HK-2 (cell line): ENCODE measurements at regions not wholly inside any gene's neighbourhood (a gene's known extent, or its start where the extent isn't known, plus 50 kb on each side); places are given as distances from the start of the nearest gene placed in this dataset.

Experiments used
- DNase-seq: peaks from one replicate; pipeline ENCODE4 v3.0.0-alpha.2; 2018; ENCODE audit not compliant: unreplicated experiment

GRCh38 chr20:40161391-40161790 is 527.6 kb downstream of the MAFB start:
- DNase-seq, result no peak

- peak; percentile 57 for DNase-seq
These were observed 528.9 kb downstream of the MAFB start for GRCh38 chr20:40160097-40160550.

- DNase-seq, result no peak
These were observed 529.8 kb downstream of the MAFB start for GRCh38 chr20:40159276-40159675.

GRCh38 chr20:40156600-40157317 is 532.3 kb downstream of the MAFB start:
- DNase-seq, result no peak

- no peak for DNase-seq
These were observed 534.5 kb downstream of the MAFB start for GRCh38 chr20:40154514-40154913.

- no peak for DNase-seq
These were observed 540.1 kb downstream of the MAFB start for GRCh38 chr20:40148886-40149285.

GRCh38 chr20:40146071-40146470 is 543.0 kb downstream of the MAFB start:
- DNase-seq, result no peak

- DNase-seq, result no peak
These were observed 544.5 kb downstream of the MAFB start for GRCh38 chr20:40144581-40144980.

GRCh38 chr20:40134176-40134575 is 554.9 kb downstream of the MAFB start:
- DNase-seq, result no peak

- DNase-seq, result no peak
These were observed 568.2 kb downstream of the MAFB start for GRCh38 chr20:40120827-40121226.

GRCh38 chr20:40111282-40111681 is 577.8 kb downstream of the MAFB start:
- no peak for DNase-seq

GRCh38 chr20:40110311-40110831 is 578.7 kb downstream of the MAFB start:
- no peak for DNase-seq

- no peak for DNase-seq
These were observed 579.9 kb downstream of the MAFB start for GRCh38 chr20:40109136-40109535.

- no peak for DNase-seq
These were observed 580.7 kb downstream of the MAFB start for GRCh38 chr20:40108321-40108720.

GRCh38 chr20:40104959-40105358 is 584.1 kb downstream of the MAFB start:
- no peak for DNase-seq

GRCh38 chr20:40103420-40103819 is 585.6 kb downstream of the MAFB start:
- DNase-seq, result no peak

GRCh38 chr20:40101560-40101959 is 587.5 kb downstream of the MAFB start:
- DNase-seq, result no peak

- DNase-seq, result no peak
These were observed 588.8 kb downstream of the MAFB start for GRCh38 chr20:40100261-40100660.

- DNase-seq, result no peak
These were observed 598.8 kb downstream of the MAFB start for GRCh38 chr20:40090236-40090635.

GRCh38 chr20:40087496-40087895 is 601.5 kb downstream of the MAFB start:
- DNase-seq, result no peak

- no peak for DNase-seq
These were observed 603.5 kb downstream of the MAFB start for GRCh38 chr20:40085513-40085912.

GRCh38 chr20:40082436-40082835 is 606.6 kb downstream of the MAFB start:
- no peak for DNase-seq

GRCh38 chr20:40081653-40082052 is 607.4 kb downstream of the MAFB start:
- no peak for DNase-seq
